Progenitor cell of endocrine pancreas (in vitro differentiated cells): ENCODE measurements at regions not wholly inside any gene's neighbourhood (a gene's known extent, or its start where the extent isn't known, plus 50 kb on each side); places are given as distances from the start of the nearest gene placed in this dataset.

Experiments
- DNase-seq: peaks from one replicate; pipeline ENCODE4 v3.0.0; 2021; ENCODE audit warnings: low spot score; ENCODE audit not compliant: unreplicated experiment
- H3K27ac Mint-ChIP-seq: 2 replicates; pipeline ENCODE4 v1.8.0; 2021; ENCODE audit warnings: mild to moderate bottlenecking, moderate library complexity, mixed read lengths
- H3K27me3 Mint-ChIP-seq: 2 replicates; pipeline ENCODE4 v1.8.0; 2021; ENCODE audit warnings: mixed read lengths
- H3K36me3 Mint-ChIP-seq: 2 replicates; pipeline ENCODE4 v1.8.0; 2022; ENCODE audit warnings: mixed read lengths; ENCODE audit not compliant: insufficient read depth
- H3K4me1 Mint-ChIP-seq: 2 replicates; pipeline ENCODE4 v1.8.0; 2021; ENCODE audit warnings: low read depth, mixed read lengths
- H3K4me3 Mint-ChIP-seq: 2 replicates; pipeline ENCODE4 v1.8.0; 2021; ENCODE audit warnings: low read depth, mild to moderate bottlenecking, moderate library complexity, mixed read lengths
- H3K9me3 Mint-ChIP-seq: 2 replicates; pipeline ENCODE4 v1.8.0; 2021; ENCODE audit warnings: low read depth, mixed read lengths
- TF ChIP-seq, protein P1 (sequence below): fragments of 200-600 bp; sonication (generic); IDR thresholded peaks from one replicate; pipeline ENCODE4 v1.5.0; 2021; ENCODE audit warnings: antibody characterized with exemption, mild to moderate bottlenecking; ENCODE audit not compliant: unreplicated experiment

DNA sequence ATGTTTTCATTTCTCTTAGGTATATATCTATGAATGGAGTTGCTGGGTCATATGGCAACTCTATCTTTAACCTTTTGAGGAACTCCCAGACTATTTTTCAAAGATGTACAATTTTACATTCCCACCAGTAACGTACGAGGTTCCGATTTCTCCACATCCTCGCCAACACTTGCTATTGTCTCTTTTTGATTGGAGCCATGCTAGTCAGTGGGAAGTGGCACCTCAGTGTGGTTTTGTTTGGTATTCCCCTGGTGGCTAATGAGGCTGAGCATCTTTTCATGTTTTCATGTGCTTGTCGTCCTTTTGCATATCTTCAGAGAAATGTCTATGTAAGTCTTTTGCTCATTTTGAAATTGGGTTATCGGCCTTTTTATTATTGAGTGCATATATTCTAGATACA, 178.6 kb upstream of the EXOC2 start:
- no peak overlapping the region for H3K27ac Mint-ChIP-seq
- no peak overlapping the region for H3K4me3 Mint-ChIP-seq

DNA sequence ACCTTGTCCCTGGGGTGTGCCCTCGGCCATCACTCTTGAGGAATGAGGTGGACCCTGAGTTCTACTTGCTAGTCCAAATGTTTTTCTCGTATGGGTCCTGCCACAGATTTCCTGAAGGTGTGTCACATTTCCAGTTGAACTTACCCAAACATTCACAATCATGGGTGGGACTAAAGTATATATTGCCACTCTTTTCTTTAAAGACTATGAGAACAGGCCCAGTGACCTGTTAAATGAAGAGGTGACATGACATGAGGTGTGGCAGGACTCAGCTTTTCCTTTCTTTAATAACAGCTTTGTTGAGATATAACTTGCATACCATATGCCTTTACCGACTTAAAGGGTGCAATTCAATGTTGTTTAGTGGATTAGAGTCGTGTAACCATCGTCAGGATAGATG, 177.2 kb upstream of the EXOC2 start:
- Mint-ChIP-seq H3K27me3 (peaks cover 7% of the 10 kb centered on the region), H3K36me3 (no peaks in the 10 kb centered on the region), H3K4me3 (no peak overlapping the region), H3K9me3 (no peaks in the 10 kb centered on the region), H3K4me1 (peaks cover 3% of the 10 kb centered on the region), H3K27ac (no peak overlapping the region)
- DNase-seq, result no peak
- TF ChIP-seq, protein P1, sequence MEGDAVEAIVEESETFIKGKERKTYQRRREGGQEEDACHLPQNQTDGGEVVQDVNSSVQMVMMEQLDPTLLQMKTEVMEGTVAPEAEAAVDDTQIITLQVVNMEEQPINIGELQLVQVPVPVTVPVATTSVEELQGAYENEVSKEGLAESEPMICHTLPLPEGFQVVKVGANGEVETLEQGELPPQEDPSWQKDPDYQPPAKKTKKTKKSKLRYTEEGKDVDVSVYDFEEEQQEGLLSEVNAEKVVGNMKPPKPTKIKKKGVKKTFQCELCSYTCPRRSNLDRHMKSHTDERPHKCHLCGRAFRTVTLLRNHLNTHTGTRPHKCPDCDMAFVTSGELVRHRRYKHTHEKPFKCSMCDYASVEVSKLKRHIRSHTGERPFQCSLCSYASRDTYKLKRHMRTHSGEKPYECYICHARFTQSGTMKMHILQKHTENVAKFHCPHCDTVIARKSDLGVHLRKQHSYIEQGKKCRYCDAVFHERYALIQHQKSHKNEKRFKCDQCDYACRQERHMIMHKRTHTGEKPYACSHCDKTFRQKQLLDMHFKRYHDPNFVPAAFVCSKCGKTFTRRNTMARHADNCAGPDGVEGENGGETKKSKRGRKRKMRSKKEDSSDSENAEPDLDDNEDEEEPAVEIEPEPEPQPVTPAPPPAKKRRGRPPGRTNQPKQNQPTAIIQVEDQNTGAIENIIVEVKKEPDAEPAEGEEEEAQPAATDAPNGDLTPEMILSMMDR, result no peak

More for the DNA sequence above, 178.6 kb upstream of the EXOC2 start:
- no peak for DNase-seq
- no peaks in the 10 kb centered on the region for H3K36me3 Mint-ChIP-seq
- H3K9me3 Mint-ChIP-seq, result no peaks in the 10 kb centered on the region
- TF ChIP-seq, protein P1, result no peak
- H3K4me1 Mint-ChIP-seq, result peaks cover 1% of the 10 kb centered on the region
- H3K27me3 Mint-ChIP-seq, result peaks cover 10% of the 10 kb centered on the region

DNA sequence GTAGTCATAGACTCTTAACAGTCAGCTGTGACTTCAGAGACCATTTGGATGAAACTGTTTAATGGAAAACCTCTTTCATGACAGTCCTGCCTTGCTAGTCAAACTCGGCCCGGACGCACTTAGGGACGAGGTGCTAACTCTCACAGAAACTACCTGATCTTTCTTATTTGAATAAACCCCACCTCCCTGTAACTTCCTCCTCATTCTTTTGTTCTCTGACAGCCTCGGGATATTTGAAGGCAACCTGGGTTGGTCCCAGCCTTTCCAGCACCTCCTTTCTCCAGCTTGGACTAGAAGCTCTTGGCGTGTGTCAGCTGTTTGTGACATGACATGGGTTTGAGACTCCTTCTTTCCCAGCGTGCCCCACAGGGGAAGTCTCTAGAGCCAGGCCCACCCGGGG, 175.3 kb upstream of the EXOC2 start:
- Mint-ChIP-seq H3K9me3 (no peaks in the 10 kb centered on the region), H3K27ac (no peak overlapping the region), H3K36me3 (no peaks in the 10 kb centered on the region), H3K4me3 (no peak overlapping the region), H3K27me3 (peaks cover 7% of the 10 kb centered on the region), H3K4me1 (peaks cover 3% of the 10 kb centered on the region)
- DNase-seq, result no peak
- TF ChIP-seq, protein P1, result no peak

DNA sequence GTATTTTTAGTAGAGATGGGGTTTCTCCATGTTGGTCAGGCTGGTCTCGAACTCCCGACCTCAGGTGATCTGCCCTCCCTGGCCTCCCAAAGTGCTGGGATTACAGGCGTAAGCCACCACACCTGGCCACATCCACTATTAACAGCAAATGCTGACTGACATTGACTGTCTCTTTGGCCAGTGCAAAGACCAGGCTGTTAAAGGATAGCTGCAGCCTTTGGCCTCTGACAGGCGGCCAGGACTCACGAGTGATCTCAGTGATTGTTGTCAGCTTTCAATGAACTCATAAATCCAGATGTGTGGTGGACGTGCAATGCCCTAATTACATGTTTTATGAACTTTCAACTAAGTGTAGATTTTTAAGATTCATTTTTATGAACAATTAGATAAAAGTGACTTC, 174.4 kb upstream of the EXOC2 start:
- Mint-ChIP-seq H3K27ac (no peak overlapping the region), H3K27me3 (peaks cover 5% of the 10 kb centered on the region)
- no peak for DNase-seq

DNA sequence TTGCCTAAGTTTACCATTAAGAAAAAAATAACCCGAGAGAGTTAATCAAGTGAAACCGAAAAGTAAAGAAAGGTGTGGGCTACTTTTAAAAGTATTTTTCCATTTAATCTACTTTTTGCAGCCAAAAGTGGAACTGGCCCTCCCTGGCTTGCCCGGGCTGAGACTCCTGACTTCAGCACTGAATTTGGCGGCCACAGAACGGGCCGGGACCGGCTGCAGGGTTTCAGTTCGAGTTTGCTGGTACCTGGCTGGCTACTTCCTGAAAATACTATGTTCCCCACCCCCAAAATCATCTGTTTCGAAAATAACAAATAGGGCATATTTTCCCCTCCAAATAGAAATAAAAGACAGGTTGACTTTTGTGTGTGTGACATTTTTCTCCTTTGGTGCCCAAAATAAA, 173.4 kb upstream of the EXOC2 start:
- no peak for DNase-seq
- H3K9me3 Mint-ChIP-seq, result no peaks in the 10 kb centered on the region
- TF ChIP-seq, protein P1, result no peak
- H3K4me1 Mint-ChIP-seq, result peaks cover 3% of the 10 kb centered on the region
- no peak overlapping the region for H3K27ac Mint-ChIP-seq
- peaks cover 5% of the 10 kb centered on the region for H3K27me3 Mint-ChIP-seq
- H3K4me3 Mint-ChIP-seq, result no peak overlapping the region
- no peaks in the 10 kb centered on the region for H3K36me3 Mint-ChIP-seq

More for the DNA sequence above, 174.4 kb upstream of the EXOC2 start:
- TF ChIP-seq, protein P1, result no peak
- Mint-ChIP-seq H3K36me3 (no peaks in the 10 kb centered on the region), H3K4me1 (peaks cover 3% of the 10 kb centered on the region), H3K9me3 (no peaks in the 10 kb centered on the region), H3K4me3 (no peak overlapping the region)
